ENCODE measurements at regions not wholly inside any gene's neighbourhood (a gene's known extent, or its start where the extent isn't known, plus 50 kb on each side); places are given as distances from the start of the nearest gene placed in this dataset.

DNA sequence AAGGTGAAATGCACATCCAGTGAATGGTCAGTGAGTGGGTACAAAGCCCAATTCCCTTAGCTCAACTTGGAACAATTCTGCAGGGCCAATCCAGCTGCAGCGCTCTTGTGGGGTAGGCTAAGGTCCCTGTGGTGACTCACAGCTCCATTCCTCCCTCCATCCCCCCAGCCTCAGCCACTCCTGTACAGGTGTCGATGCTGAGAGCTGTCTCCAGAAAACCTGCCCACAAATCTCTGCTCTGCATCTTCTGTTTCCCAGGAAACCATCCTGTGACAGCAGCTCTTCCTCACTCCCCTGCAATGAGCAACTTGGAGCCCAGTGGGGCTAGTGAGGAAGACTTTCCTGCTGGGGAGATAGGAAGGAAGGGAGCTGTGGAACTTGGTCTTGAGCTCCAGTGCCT, 244.7 kb upstream of the GPR26 start:
- ChIA-PET POLR2A (ENCODE audit: low non-redundant PET) (no interaction called here), CTCF (no interaction called here)
- DNase-seq (ENCODE audit: low spot score), result no peak
- no peak overlapping the region for H3K27ac ChIP-seq
- TF ChIP-seq, protein P1, sequence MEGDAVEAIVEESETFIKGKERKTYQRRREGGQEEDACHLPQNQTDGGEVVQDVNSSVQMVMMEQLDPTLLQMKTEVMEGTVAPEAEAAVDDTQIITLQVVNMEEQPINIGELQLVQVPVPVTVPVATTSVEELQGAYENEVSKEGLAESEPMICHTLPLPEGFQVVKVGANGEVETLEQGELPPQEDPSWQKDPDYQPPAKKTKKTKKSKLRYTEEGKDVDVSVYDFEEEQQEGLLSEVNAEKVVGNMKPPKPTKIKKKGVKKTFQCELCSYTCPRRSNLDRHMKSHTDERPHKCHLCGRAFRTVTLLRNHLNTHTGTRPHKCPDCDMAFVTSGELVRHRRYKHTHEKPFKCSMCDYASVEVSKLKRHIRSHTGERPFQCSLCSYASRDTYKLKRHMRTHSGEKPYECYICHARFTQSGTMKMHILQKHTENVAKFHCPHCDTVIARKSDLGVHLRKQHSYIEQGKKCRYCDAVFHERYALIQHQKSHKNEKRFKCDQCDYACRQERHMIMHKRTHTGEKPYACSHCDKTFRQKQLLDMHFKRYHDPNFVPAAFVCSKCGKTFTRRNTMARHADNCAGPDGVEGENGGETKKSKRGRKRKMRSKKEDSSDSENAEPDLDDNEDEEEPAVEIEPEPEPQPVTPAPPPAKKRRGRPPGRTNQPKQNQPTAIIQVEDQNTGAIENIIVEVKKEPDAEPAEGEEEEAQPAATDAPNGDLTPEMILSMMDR (conservative IDR thresholded peaks at IDR 0.05; ENCODE audit: low read depth), result no peak

DNA sequence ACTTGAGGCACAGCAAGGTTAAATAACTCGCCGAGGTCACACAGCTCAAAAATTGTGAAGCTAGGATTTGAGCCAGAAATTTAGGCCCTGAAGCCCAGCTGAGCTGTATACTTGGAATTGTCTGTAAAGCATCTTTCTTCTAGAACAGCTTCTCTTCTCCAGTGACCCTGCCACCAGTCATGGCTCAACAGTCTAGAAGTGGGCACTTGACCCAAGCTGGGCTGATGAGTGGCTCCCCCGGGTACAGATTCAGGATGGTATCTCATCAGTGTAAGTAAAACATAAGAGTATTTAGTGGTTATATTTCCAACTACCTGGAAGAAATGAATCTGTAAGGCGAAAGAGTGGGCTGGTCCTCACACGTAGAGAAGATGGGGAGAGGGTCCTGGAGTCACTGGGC, 243.9 kb upstream of the GPR26 start:
- DNase-seq (ENCODE audit: low spot score), result no peak
- ChIA-PET CTCF (no interaction called here), POLR2A (ENCODE audit: low non-redundant PET) (no interaction called here)
- H3K27ac ChIP-seq, result no peak overlapping the region
- TF ChIP-seq, protein P1 (conservative IDR thresholded peaks at IDR 0.05; ENCODE audit: low read depth), result no peak

DNA sequence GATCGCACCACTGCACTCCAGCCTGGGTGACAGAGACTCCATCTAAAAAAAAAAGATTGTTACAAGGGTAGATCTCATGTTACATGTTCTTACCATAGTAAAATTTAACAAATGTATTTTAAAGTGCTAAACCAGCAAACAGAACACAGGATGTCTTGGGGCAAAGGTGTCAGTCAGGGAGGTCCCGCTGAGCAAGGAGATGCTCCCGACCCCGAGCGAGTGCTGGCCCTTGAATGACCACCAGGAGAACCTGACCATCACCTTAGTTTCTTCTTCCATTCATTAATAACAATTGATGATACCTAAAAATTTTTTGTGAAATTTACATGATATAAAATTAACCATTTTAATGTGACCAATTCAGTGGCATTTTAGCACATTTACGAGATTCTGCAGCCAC, 241.6 kb upstream of the GPR26 start:
- DNase-seq (ENCODE audit: low spot score), result no peak
- TF ChIP-seq, protein P1 (conservative IDR thresholded peaks at IDR 0.05; ENCODE audit: low read depth), result no peak
- H3K27ac ChIP-seq, result no peak overlapping the region
- POLR2A ChIA-PET (ENCODE audit: low non-redundant PET), result no interaction called here
- CTCF ChIA-PET, result interaction anchor here (0.6 kb wide), 1 partner anchor 632 kb away, joined by 3 read pairs; no protein-coding TSS in a partner anchor

DNA sequence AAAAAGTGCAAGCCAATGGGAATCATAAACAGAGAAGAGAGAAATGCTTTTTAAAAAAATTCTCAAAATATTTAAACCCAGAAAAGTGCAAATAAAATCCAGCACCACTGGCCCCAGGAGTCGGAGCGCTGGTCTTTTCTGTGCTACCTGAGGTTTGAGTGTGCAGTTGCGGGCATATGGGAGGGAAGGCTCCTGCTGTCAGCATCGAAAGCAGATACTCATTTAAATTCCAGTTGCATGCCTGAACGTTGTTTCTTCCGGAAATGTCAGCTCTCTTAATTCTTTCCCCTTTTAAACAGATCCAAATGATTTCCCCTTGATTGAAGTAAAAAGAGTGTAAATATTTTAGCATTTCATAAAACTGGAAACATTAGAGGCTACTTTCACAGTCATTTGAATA, 240.5 kb upstream of the GPR26 start:
- TF ChIP-seq, protein P1 (conservative IDR thresholded peaks at IDR 0.05; ENCODE audit: low read depth), result no peak
- ChIA-PET POLR2A (ENCODE audit: low non-redundant PET) (no interaction called here), CTCF (interaction anchor here (0.6 to 0.7 kb wide), 4 partner anchors 11 to 217 kb away, joined by 3 to 4 read pairs (median 3); no protein-coding TSS in a partner anchor)
- no peak overlapping the region for H3K27ac ChIP-seq
- no peak for DNase-seq (ENCODE audit: low spot score)

DNA sequence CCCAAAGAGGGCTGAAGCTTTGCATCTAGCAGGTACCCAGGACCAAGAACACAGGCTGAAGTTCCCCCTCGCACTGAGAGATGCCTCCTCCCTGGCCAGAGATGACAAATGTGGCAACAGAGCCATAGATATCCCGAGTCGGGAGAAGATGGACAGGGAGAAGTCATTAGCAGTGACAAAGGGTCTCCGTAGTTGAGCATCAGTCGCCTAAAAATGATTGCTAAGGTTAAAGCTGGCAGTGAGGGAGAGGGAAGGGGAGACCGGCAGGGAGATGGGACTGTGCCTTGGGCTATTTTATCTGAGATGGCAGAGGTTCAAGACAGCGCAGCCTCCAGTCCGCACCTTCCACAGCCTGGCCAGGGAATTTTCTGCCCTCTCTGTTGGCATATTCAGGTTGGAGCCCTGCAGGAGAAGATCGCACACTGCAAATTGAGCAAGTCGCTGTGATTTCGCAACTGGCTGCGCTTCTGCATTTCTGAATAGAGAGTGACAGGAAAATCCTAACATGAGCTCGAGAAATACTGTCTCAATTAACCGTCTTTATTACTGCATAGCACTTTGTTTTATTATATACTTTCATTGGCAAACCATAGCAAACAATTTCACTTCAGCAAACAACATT, 238.9 kb upstream of the GPR26 start:
- DNase-seq (ENCODE audit: low spot score), result peak; percentile 41
- ChIA-PET POLR2A (ENCODE audit: low non-redundant PET) (no interaction called here), CTCF (interaction anchor here (0.7 to 0.9 kb wide), 2 partner anchors 9 to 1138 kb away, joined by 3 to 4 read pairs; no protein-coding TSS in a partner anchor)
- TF ChIP-seq, protein P1 (conservative IDR thresholded peaks at IDR 0.05; ENCODE audit: low read depth), result no peak
- no peak overlapping the region for H3K27ac ChIP-seq

DNA sequence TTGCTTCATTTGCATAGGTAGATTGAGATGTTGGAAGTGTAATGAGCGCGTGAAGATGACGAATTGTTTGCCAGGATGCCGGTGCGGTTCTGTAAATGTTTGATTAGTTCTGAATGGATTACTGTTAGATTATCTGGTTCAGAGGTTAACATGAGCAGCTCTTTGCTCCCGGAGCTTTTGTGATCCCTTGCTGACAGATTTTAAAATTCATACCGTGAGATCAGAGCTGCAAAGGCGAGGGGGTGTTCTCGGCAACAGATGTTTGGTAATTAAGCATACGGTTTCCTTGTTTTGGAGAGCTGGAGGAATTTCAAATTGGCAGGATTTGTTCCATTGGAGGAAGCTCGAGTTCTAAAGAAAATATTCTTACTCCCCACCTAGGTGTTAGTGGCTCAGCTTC, 237.8 kb upstream of the GPR26 start:
- DNase-seq (ENCODE audit: low spot score), result no peak
- H3K27ac ChIP-seq, result no peak overlapping the region
- POLR2A ChIA-PET (ENCODE audit: low non-redundant PET), result no interaction called here
- CTCF ChIA-PET, result interaction anchor here (0.8 to 0.9 kb wide), 2 partner anchors 8 to 205 kb away, joined by 3 to 4 read pairs; no protein-coding TSS in a partner anchor
- TF ChIP-seq, protein P1 (conservative IDR thresholded peaks at IDR 0.05; ENCODE audit: low read depth), result no peak
